K562 (cell line): ENCODE measurements at regions not wholly inside any gene's neighbourhood (a gene's known extent, or its start where the extent isn't known, plus 50 kb on each side); places are given as distances from the start of the nearest gene placed in this dataset.

Source experiments
- ATAC-seq: fragments of 200-7000 bp; cut with Tn5 transposase; 3 replicates; pipeline ENCODE4 v1.9.1; 2020; ENCODE audit warnings: moderate library complexity
- BruUV-seq: library from RNA; stranded (reverse); fragments of 400-500 nt; replicated peaks from 2 replicates; lab custom pipeline; 2021; lab: Mats Ljungman, UMichigan
- CTCF ChIA-PET: fragments of 300-600 bp; formaldehyde crosslinking; extraction: SDS; loops from one replicate; lab custom pipeline; 2021; ENCODE audit warnings: low intra/inter-chr PET ratio; lab: Yijun Ruan, JAX
- POLR2A ChIA-PET: fragments of 300-600, 350-650 bp; sonication (Branson Sonifier 250); formaldehyde crosslinking; extraction: SDS; loops from one replicate; lab custom pipeline; 2021; ENCODE audit warnings: antibody characterized with exemption, inconsistent platforms; lab: Yijun Ruan, JAX
- DNase-seq, 4 experiments: peaks; one replicate each; pipeline versions ENCODE4 v3.0.0 to v3.0.0-alpha.2; 2011 to 2018; ENCODE audit warnings: low spot score in 3 of 4, mixed read lengths in 3 of 4; ENCODE audit errors: extremely low read depth in 1 of 4
- FAIRE-seq: peaks from 2 replicates; lab custom pipeline; 2011; peaks lifted over from hg19 to GRCh38; lab: Jason Lieb, UNC
- H2AFZ ChIP-seq: 2 replicates; pipeline ENCODE4 v1.6.0; 2011; ENCODE audit warnings: low read depth, low read length, control low read depth, inconsistent platforms
- H3K27ac ChIP-seq: fragments of 200-600 bp; 3 replicates; pipeline ENCODE4 v1.8.0; 2011; ENCODE audit warnings: low read depth, mild to moderate bottlenecking, control low read depth, inconsistent platforms, low read length, moderate library complexity, mixed read lengths; ENCODE audit errors: extremely low read depth
- H3K27me3 ChIP-seq, 2 experiments: fragments of 300-600 bp in 1 of 2; 2 replicates in 1 of 2; 3 replicates in 1 of 2; pipeline versions ENCODE4 v1.6.0 to v1.8.0; 2011; ENCODE audit warnings: inconsistent platforms in 2 of 2, low read length in 2 of 2, mild to moderate bottlenecking in 1 of 2, mixed read lengths in 1 of 2, moderate library complexity in 1 of 2; ENCODE audit not compliant: control insufficient read depth in 2 of 2, insufficient read depth in 2 of 2
- H3K36me3 ChIP-seq: fragments of 300-600 bp; 3 replicates; pipeline ENCODE4 v1.8.0; 2011; ENCODE audit warnings: mild to moderate bottlenecking, low read length, inconsistent platforms; ENCODE audit not compliant: control insufficient read depth, insufficient read depth
- H3K4me1 ChIP-seq, 2 experiments: fragments of 200-600 bp in 1 of 2; replicated peaks in 1 of 2; 2 replicates in 1 of 2; 3 replicates in 1 of 2; pipeline versions ENCODE4 v1.5.1 to v1.8.0; 2011; ENCODE audit warnings: inconsistent platforms in 2 of 2, low read length in 2 of 2, mild to moderate bottlenecking in 1 of 2, mixed read lengths in 1 of 2, moderate library complexity in 1 of 2; ENCODE audit not compliant: control insufficient read depth in 2 of 2, insufficient read depth in 2 of 2
- H3K4me2 ChIP-seq: 2 replicates; pipeline ENCODE4 v1.6.1; 2011; ENCODE audit warnings: low read length, control low read depth, inconsistent platforms, mixed read lengths; ENCODE audit not compliant: insufficient read depth
- H3K4me3 ChIP-seq: fragments of 200-600 bp; sonication (generic), shearing (Covaris generic); 2 replicates; pipeline ENCODE4 v1.5.1; 2016; ENCODE audit warnings: control low read depth, inconsistent platforms
- H3K79me2 ChIP-seq: fragments of 200-600 bp; 3 replicates; pipeline ENCODE4 v1.8.0; 2011; ENCODE audit warnings: low read length, inconsistent platforms; ENCODE audit not compliant: control insufficient read depth, insufficient read depth
- H3K9ac ChIP-seq, 2 experiments: 2 replicates each; pipeline versions ENCODE4 v1.6.0 to v1.6.1; 2011; ENCODE audit warnings: low read depth in 2 of 2, low read length in 2 of 2, control low read depth in 1 of 2, inconsistent platforms in 1 of 2, mild to moderate bottlenecking in 1 of 2, mixed read lengths in 1 of 2; ENCODE audit not compliant: insufficient read depth in 1 of 2
- H3K9me1 ChIP-seq: one replicate; pipeline ENCODE4 v1.6.0; 2011; ENCODE audit warnings: inconsistent platforms, mild to moderate bottlenecking, low read length, moderate library complexity; ENCODE audit not compliant: control insufficient read depth, insufficient read depth
- H3K9me3 ChIP-seq: replicated peaks from 2 replicates; pipeline ENCODE4 v1.5.1; 2011; ENCODE audit warnings: low read depth, low read length, inconsistent platforms; ENCODE audit not compliant: control insufficient read depth, insufficient read depth
- H4K20me1 ChIP-seq: replicated peaks from 2 replicates; pipeline ENCODE4 v1.6.1; 2011; ENCODE audit warnings: low read length, inconsistent platforms, mixed read lengths; ENCODE audit not compliant: control insufficient read depth, insufficient read depth
- CSDE1 ChIP-seq, 2 experiments: fragments of 450-650 bp; IDR thresholded peaks; 2 replicates each; pipeline ENCODE4 v1.6.1; 2016; ENCODE audit warnings: mild to moderate bottlenecking in 1 of 2
- E2F3 ChIP-seq: fragments of 250-450 bp; sonication (Bioruptor Pico); IDR thresholded peaks from 2 replicates; pipeline ENCODE4 v1.4.0; 2020; ENCODE audit warnings: mild to moderate bottlenecking
- ETS2 ChIP-seq: IDR thresholded peaks from 2 replicates; pipeline ENCODE4 v1.6.1; 2016; ENCODE audit warnings: borderline replicate concordance, missing genetic modification characterization, mild to moderate bottlenecking, moderate library complexity, missing compliant biosample characterization; ENCODE audit not compliant: poor library complexity, severe bottlenecking
- HDAC8 ChIP-seq: fragments of 450-650 bp; IDR thresholded peaks from 2 replicates; pipeline ENCODE4 v1.6.1; 2016; ENCODE audit warnings: mild to moderate bottlenecking, missing genetic modification characterization, moderate library complexity, missing compliant biosample characterization
- MCM3 ChIP-seq: fragments of 450-650 bp; IDR thresholded peaks from 2 replicates; pipeline ENCODE4 v1.6.1; 2016
- SREBF1 ChIP-seq: fragments of 150-350 bp; IDR thresholded peaks from 2 replicates; pipeline ENCODE4 v1.6.1; 2014; ENCODE audit warnings: antibody characterized with exemption, low read depth, low read length, borderline replicate concordance
- SRSF9 ChIP-seq: fragments of 200-400 bp; formaldehyde crosslinking; IDR thresholded peaks from 2 replicates; pipeline ENCODE4 v1.6.1; 2017; ENCODE audit warnings: low read depth, low read length, borderline replicate concordance
- ZKSCAN1 ChIP-seq: fragments of 150-350 bp; IDR thresholded peaks from 2 replicates; pipeline ENCODE4 v1.6.1; 2016; ENCODE audit warnings: low read depth, low read length
- ZNF583 ChIP-seq: fragments of 250-450 bp; sonication (Bioruptor Pico); IDR thresholded peaks from 2 replicates; pipeline ENCODE4 v1.4.0; 2020
- ZNF586 ChIP-seq: fragments of 450-650 bp; formaldehyde crosslinking; conservative IDR thresholded peaks from 2 replicates; pipeline ENCODE4 v1.4.0; 2020; ENCODE audit warnings: mild to moderate bottlenecking, moderate library complexity
- ZNF766 ChIP-seq: fragments of 200-800 bp; sonication (Bioruptor generic); conservative IDR thresholded peaks from 2 replicates; pipeline ENCODE4 v1.6.1; 2016; ENCODE audit warnings: missing genetic modification characterization, missing compliant biosample characterization
- WGBS: fragments of 100-300 bp; shearing (Covaris generic); methylation state at CpG from one replicate; pipeline ENCODE4 v1.1.6; 2016; ENCODE audit warnings: low coverage, mixed read lengths; ENCODE audit not compliant: insufficient coverage; ENCODE audit errors: missing lambda C conversion rate; 5-methylcytosine and 5-hydroxymethylcytosine counted together
- in situ Hi-C: fragments of 300-500 bp; cut with MboI; formaldehyde crosslinking; loops from 4 replicates; pipeline ENCODE4 v1.15.0; 2018; ENCODE audit warnings: inconsistent platforms, mixed read lengths
- intact Hi-C: fragments of 100-400 bp; cut with micrococcal nuclease; formaldehyde crosslinking; loops from 2 replicates; pipeline ENCODE4 v1.14.2; 2022
- TF ChIP-seq, protein P1 (sequence below): sonication (generic); formaldehyde crosslinking; IDR thresholded peaks from 2 replicates; pipeline ENCODE4 v1.4.0; 2020; ENCODE audit warnings: mild to moderate bottlenecking, missing genetic modification reagents
- TF ChIP-seq, protein P2 (sequence below): fragments of 250-450 bp; sonication (Bioruptor Pico); IDR thresholded peaks from 2 replicates; pipeline ENCODE4 v1.5.0; 2021
- TF ChIP-seq, protein P3 (sequence below), 3 experiments: IDR thresholded peaks in 2 of 3; conservative IDR thresholded peaks in 1 of 3; 2 replicates each; pipeline ENCODE4 v1.5.1; 2011 to 2012; ENCODE audit warnings: low read length in 3 of 3, mild to moderate bottlenecking in 3 of 3, control low read depth in 2 of 3, improper control_type of control experiment in 1 of 3, inconsistent platforms in 1 of 3, low read depth in 1 of 3, mixed read lengths in 1 of 3, moderate library complexity in 1 of 3; ENCODE audit not compliant: insufficient read depth in 2 of 3
- TF ChIP-seq, protein P4 (sequence below): fragments of 200-800 bp; sonication (Bioruptor generic); IDR thresholded peaks from 2 replicates; pipeline ENCODE4 v1.6.1; 2017; ENCODE audit warnings: missing genetic modification characterization, missing compliant biosample characterization

DNA sequence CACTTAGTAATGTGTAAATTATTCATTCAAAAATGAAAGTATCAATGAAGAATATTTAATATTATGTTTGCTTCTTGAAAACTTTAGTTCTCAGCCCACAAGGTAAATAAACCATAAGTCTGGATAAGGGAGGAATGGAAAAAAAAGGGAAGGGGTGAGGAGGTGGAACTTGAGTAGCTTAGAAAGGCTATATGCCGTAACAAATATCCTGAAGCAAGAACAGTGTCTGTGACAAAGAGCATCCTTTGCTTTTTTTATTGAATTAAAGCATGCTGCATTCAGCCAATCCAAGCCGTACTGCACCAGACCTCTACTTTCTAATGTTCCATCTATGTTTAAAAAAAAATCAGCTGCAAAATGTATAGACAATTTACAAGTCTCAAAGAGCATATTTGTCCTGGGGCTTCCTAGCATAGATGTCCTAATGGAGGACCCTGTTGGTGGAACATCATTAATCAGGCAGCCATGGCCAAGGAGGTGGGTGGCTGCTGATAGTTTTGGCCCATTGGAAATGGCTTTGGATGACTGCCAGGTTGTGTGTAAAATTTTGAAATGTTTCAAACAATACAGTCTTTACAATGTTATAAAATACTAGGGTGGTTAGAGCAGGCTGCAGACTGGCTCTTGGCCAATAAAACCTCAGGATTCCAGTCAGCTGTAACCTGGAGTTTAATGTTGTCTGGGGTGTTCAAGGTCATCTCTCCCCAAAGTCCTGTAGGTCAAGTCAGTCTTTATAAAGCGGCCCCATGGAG, 895.8 kb upstream of the SOX9 start:
- in situ Hi-C loops, result no loop called here
- Histone ChIP-seq H3K9me3 (no peaks in the 10 kb centered on the region), H3K79me2 (no peaks in the 10 kb centered on the region), H3K27ac (no peak overlapping the region), H3K36me3 (no peaks in the 10 kb centered on the region), H3K9me1 (no peaks in the 10 kb centered on the region), H3K27me3 (no peaks in the 10 kb centered on the region), H4K20me1 (no peaks in the 10 kb centered on the region), H3K4me1 (no peaks in the 10 kb centered on the region), H3K4me3 (no peak overlapping the region), H2AFZ (no peak overlapping the region), H3K9ac (no peak overlapping the region), H3K4me2 (no peak overlapping the region)
- no peak for TF ChIP-seq ZNF583 (CRISPR knock-in tag)
- no peak for TF ChIP-seq ETS2 (tag)
- no peak for TF ChIP-seq MCM3
- TF ChIP-seq SRSF9, result no peak
- no peak for TF ChIP-seq ZNF586 (CRISPR knock-in tag)
- no peak for TF ChIP-seq HDAC8 (tag)
- no peak for TF ChIP-seq E2F3 (CRISPR knock-in tag)
- TF ChIP-seq, protein P1, sequence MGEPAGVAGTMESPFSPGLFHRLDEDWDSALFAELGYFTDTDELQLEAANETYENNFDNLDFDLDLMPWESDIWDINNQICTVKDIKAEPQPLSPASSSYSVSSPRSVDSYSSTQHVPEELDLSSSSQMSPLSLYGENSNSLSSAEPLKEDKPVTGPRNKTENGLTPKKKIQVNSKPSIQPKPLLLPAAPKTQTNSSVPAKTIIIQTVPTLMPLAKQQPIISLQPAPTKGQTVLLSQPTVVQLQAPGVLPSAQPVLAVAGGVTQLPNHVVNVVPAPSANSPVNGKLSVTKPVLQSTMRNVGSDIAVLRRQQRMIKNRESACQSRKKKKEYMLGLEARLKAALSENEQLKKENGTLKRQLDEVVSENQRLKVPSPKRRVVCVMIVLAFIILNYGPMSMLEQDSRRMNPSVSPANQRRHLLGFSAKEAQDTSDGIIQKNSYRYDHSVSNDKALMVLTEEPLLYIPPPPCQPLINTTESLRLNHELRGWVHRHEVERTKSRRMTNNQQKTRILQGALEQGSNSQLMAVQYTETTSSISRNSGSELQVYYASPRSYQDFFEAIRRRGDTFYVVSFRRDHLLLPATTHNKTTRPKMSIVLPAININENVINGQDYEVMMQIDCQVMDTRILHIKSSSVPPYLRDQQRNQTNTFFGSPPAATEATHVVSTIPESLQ, result no peak
- TF ChIP-seq, protein P2, sequence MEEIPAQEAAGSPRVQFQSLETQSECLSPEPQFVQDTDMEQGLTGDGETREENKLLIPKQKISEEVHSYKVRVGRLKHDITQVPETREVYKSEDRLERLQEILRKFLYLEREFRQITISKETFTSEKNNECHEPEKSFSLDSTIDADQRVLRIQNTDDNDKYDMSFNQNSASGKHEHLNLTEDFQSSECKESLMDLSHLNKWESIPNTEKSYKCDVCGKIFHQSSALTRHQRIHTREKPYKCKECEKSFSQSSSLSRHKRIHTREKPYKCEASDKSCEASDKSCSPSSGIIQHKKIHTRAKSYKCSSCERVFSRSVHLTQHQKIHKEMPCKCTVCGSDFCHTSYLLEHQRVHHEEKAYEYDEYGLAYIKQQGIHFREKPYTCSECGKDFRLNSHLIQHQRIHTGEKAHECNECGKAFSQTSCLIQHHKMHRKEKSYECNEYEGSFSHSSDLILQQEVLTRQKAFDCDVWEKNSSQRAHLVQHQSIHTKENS (CRISPR knock-in tag), result no peak
- TF ChIP-seq SREBF1, result no peak
- TF ChIP-seq, protein P3, sequence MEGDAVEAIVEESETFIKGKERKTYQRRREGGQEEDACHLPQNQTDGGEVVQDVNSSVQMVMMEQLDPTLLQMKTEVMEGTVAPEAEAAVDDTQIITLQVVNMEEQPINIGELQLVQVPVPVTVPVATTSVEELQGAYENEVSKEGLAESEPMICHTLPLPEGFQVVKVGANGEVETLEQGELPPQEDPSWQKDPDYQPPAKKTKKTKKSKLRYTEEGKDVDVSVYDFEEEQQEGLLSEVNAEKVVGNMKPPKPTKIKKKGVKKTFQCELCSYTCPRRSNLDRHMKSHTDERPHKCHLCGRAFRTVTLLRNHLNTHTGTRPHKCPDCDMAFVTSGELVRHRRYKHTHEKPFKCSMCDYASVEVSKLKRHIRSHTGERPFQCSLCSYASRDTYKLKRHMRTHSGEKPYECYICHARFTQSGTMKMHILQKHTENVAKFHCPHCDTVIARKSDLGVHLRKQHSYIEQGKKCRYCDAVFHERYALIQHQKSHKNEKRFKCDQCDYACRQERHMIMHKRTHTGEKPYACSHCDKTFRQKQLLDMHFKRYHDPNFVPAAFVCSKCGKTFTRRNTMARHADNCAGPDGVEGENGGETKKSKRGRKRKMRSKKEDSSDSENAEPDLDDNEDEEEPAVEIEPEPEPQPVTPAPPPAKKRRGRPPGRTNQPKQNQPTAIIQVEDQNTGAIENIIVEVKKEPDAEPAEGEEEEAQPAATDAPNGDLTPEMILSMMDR (IDR thresholded peaks at IDR 0.05 in 2 of 3, conservative IDR thresholded peaks at IDR 0.05 in 1 of 3; ENCODE audit: insufficient read depth in 2 of 3, low read depth in 1 of 3, low read length in 3 of 3), result no peak
- no peak for TF ChIP-seq CSDE1 (IDR thresholded peaks at IDR 0.05)
- TF ChIP-seq ZKSCAN1, result no peak
- TF ChIP-seq, protein P4, sequence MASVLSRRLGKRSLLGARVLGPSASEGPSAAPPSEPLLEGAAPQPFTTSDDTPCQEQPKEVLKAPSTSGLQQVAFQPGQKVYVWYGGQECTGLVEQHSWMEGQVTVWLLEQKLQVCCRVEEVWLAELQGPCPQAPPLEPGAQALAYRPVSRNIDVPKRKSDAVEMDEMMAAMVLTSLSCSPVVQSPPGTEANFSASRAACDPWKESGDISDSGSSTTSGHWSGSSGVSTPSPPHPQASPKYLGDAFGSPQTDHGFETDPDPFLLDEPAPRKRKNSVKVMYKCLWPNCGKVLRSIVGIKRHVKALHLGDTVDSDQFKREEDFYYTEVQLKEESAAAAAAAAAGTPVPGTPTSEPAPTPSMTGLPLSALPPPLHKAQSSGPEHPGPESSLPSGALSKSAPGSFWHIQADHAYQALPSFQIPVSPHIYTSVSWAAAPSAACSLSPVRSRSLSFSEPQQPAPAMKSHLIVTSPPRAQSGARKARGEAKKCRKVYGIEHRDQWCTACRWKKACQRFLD (CRISPR knock-in tag), result no peak
- TF ChIP-seq ZNF766 (CRISPR knock-in tag), result no peak
- BruUV-seq, result no TSS peak
- no peak for DNase-seq
- intact Hi-C loops, result no loop called here
- ChIA-PET CTCF (no interaction called here), POLR2A (no interaction called here)
- FAIRE-seq, result no peak
- ATAC-seq, result no peak
- WGBS, result 2% methylated on average over 3 of the region's 3 CpGs
